Neuron (in vitro differentiated cells): ENCODE measurements at regions not wholly inside any gene's neighbourhood (a gene's known extent, or its start where the extent isn't known, plus 50 kb on each side); places are given as distances from the start of the nearest gene placed in this dataset.
"Not testable (repeated sequence)": the region's sequence is repeated elsewhere in the genome, so short reads cannot be mapped to it uniquely, and the experiment has no call there.

ENCODE experiments used
- H2AFZ ChIP-seq: one replicate; pipeline ENCODE4 v1.6.1; 2013; ENCODE audit warnings: low read depth, mild to moderate bottlenecking, inconsistent platforms, low read length, moderate library complexity
- H3K27me3 ChIP-seq: one replicate; pipeline ENCODE4 v1.6.1; 2013; ENCODE audit warnings: low read length; ENCODE audit not compliant: insufficient read depth
- H3K36me3 ChIP-seq: one replicate; pipeline ENCODE4 v1.6.1; 2013; ENCODE audit warnings: low read length; ENCODE audit not compliant: insufficient read depth
- H3K4me1 ChIP-seq: one replicate; pipeline ENCODE4 v1.6.1; 2013; ENCODE audit warnings: low read length; ENCODE audit not compliant: insufficient read depth
- H3K4me3 ChIP-seq: 2 replicates; pipeline ENCODE4 v1.5.1; 2013; ENCODE audit warnings: mild to moderate bottlenecking, low read length, moderate library complexity
- H3K9me3 ChIP-seq: one replicate; pipeline ENCODE4 v1.6.1; 2013; ENCODE audit warnings: low read length

- no peak overlapping the region for H3K4me3 ChIP-seq
- no peaks in the 10 kb centered on the region for H3K36me3 ChIP-seq
- no peak overlapping the region for H2AFZ ChIP-seq
- H3K9me3 ChIP-seq: no peaks in the 10 kb centered on the region
- H3K27me3 ChIP-seq: no peaks in the 10 kb centered on the region
- no peaks in the 10 kb centered on the region for H3K4me1 ChIP-seq
Measured at GRCh38 chr3:94616833-94617232, 554.0 kb downstream of the NSUN3 start.

DNA sequence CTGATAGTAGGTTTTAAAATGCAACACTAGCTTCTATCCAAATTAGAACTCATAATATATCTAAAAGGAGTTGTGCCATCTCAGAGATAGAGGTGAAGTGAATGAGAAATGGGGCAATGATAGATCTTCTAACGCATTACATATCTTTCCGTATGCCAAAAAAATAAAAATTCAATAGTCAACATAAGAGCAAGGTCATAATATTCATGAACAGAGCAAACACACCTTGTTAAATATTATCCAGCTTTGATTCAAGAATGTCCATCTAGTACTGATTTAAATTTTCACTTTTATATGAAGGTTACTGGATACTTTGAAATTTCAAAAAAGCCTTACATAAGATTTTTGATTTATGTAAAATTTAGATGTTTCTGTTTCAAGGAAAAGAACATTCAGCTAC, 554.5 kb downstream of the NSUN3 start:
- no peak overlapping the region for H3K4me3 ChIP-seq
- H3K36me3 ChIP-seq: no peaks in the 10 kb centered on the region
- H3K9me3 ChIP-seq: no peaks in the 10 kb centered on the region
- H3K27me3 ChIP-seq: no peaks in the 10 kb centered on the region
- H3K4me1 ChIP-seq: no peaks in the 10 kb centered on the region
- H2AFZ ChIP-seq: no peak overlapping the region

- H3K9me3 ChIP-seq: no peaks in the 10 kb centered on the region
- no peak overlapping the region for H2AFZ ChIP-seq
- no peak overlapping the region for H3K4me3 ChIP-seq
- H3K27me3 ChIP-seq: no peaks in the 10 kb centered on the region
- H3K4me1 ChIP-seq: no peaks in the 10 kb centered on the region
- H3K36me3 ChIP-seq: no peaks in the 10 kb centered on the region
Measured at GRCh38 chr3:94619643-94620042, 556.8 kb downstream of the NSUN3 start.

GRCh38 chr3:94626573-94626972, 563.7 kb downstream of the NSUN3 start:
- Histone ChIP-seq H3K27me3 (no peaks in the 10 kb centered on the region), H3K9me3 (no peaks in the 10 kb centered on the region), H3K4me1 (no peaks in the 10 kb centered on the region)

GRCh38 chr3:94627689-94628088, 564.8 kb downstream of the NSUN3 start:
- H3K4me3 ChIP-seq: no peak overlapping the region
- H3K9me3 ChIP-seq: no peaks in the 10 kb centered on the region
- no peaks in the 10 kb centered on the region for H3K27me3 ChIP-seq
- no peaks in the 10 kb centered on the region for H3K36me3 ChIP-seq
- no peaks in the 10 kb centered on the region for H3K4me1 ChIP-seq
- no peak overlapping the region for H2AFZ ChIP-seq

More at GRCh38 chr3:94626573-94626972, 563.7 kb downstream of the NSUN3 start:
- Histone ChIP-seq H2AFZ (no peak overlapping the region), H3K36me3 (no peaks in the 10 kb centered on the region), H3K4me3 (no peak overlapping the region)

DNA sequence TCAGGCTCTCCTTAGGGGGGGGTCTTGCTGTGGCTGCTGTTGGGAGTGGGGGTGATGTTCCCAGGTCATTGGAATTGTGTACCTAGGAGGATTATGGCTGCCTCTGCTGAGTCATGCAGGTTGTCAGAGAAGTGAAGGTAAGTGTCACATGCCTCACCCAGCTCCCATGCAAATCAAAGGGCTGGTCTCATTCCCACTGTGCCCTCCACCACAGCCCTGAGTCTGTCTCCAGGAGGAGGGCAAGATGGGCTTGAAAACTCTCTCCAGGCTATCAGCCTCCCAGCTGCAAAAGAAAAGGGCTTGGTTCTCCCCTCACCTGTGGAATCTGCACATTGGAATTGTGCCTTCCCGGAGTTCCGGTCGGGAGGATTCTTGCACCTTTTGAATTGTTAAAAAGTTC, 580.5 kb downstream of the NSUN3 start:
- Histone ChIP-seq H2AFZ (no peak overlapping the region), H3K36me3 (no peaks in the 10 kb centered on the region), H3K27me3 (no peaks in the 10 kb centered on the region), H3K9me3 (no peaks in the 10 kb centered on the region), H3K4me1 (no peaks in the 10 kb centered on the region), H3K4me3 (no peak overlapping the region)

GRCh38 chr3:94645790-94646189, 582.9 kb downstream of the NSUN3 start:
- Histone ChIP-seq H2AFZ (no peak overlapping the region), H3K9me3 (no peaks in the 10 kb centered on the region), H3K4me1 (no peaks in the 10 kb centered on the region), H3K4me3 (no peak overlapping the region), H3K36me3 (no peaks in the 10 kb centered on the region), H3K27me3 (no peaks in the 10 kb centered on the region)

DNA sequence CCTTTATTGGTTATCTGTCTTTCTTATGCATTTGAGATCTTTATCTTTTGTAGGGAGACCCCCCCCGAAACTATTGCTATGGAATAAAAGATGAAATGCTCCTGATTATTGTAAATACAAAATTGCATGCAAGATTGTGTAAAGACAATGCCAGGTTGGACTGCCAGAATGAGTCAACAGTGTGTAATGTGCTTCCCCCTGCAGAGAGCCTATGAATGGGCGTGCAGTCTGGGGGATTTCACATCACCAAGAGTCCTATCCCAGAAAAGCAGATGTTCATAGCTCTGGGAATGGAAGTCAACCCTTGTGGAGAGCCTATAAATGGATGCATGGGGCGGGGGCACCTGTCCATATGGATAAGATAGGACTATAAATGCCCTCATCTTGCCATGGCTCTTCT, 584.3 kb downstream of the NSUN3 start:
- no peaks in the 10 kb centered on the region for H3K4me1 ChIP-seq
- H3K27me3 ChIP-seq: no peaks in the 10 kb centered on the region
- H2AFZ ChIP-seq: no peak overlapping the region
- H3K4me3 ChIP-seq: no peak overlapping the region
- H3K9me3 ChIP-seq: no peaks in the 10 kb centered on the region
- no peaks in the 10 kb centered on the region for H3K36me3 ChIP-seq

DNA sequence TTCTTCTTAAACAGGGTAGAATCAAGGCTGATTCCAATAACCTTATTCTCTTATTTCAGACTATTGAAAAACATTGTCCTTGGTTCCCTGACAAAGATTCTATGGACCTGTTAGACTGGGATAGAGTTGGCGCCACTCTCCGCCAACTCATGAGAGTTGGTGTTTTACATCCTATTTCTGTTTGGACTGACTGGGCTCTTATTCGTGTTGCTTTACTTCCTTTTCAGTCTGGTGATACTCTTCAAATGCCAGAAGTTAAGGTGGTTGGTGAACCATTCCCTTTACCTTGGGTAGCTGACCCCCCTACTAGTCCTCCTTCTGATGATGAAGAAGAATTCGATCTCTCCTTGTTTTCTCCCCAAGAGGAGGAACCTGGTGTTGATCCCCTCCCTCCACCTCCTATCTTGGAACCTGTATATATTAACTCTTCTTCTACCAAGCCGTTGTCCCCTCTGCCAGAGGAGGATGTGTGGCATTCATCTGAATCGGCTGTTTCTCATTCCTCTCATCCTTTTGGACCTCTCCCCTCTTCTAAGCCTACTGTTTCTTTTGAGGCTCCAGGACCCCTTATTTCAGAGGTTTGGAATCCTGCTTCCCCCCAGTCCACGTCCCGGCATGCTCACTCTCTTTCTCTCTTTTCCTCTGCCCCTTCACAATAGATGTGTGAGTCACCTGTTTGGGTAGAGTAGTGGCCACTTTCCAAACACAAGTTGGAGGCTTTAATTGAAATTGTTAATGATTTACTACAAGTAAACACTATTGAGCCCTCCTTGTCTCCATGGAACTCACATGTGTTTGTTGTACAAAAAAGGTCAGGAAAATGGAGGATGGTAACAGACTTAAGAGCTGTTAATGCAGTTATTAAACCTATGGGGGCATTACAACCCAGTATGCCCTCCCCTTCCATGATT, 585.7 kb downstream of the NSUN3 start:
- not testable (repeated sequence) for H3K4me1 ChIP-seq, H3K27me3 ChIP-seq, H3K9me3 ChIP-seq, H3K4me3 ChIP-seq, H3K36me3 ChIP-seq, H2AFZ ChIP-seq

- Histone ChIP-seq H3K4me3 (no peak overlapping the region), H3K27me3 (no peaks in the 10 kb centered on the region), H2AFZ (no peak overlapping the region), H3K9me3 (no peaks in the 10 kb centered on the region), H3K36me3 (no peaks in the 10 kb centered on the region), H3K4me1 (no peaks in the 10 kb centered on the region)
Measured at GRCh38 chr3:94654096-94654495, 591.2 kb downstream of the NSUN3 start.

- no peak overlapping the region for H3K4me3 ChIP-seq
- no peaks in the 10 kb centered on the region for H3K36me3 ChIP-seq
- H3K9me3 ChIP-seq: no peaks in the 10 kb centered on the region
- H3K27me3 ChIP-seq: no peaks in the 10 kb centered on the region
- H2AFZ ChIP-seq: no peak overlapping the region
- no peaks in the 10 kb centered on the region for H3K4me1 ChIP-seq
Measured at GRCh38 chr3:94665922-94666321, 603.1 kb downstream of the NSUN3 start.

GRCh38 chr3:94671078-94671477, 608.2 kb downstream of the NSUN3 start:
- no peaks in the 10 kb centered on the region for H3K4me1 ChIP-seq
- H3K36me3 ChIP-seq: no peaks in the 10 kb centered on the region
- H2AFZ ChIP-seq: no peak overlapping the region
- H3K4me3 ChIP-seq: no peak overlapping the region
- no peaks in the 10 kb centered on the region for H3K9me3 ChIP-seq
- H3K27me3 ChIP-seq: no peaks in the 10 kb centered on the region

DNA sequence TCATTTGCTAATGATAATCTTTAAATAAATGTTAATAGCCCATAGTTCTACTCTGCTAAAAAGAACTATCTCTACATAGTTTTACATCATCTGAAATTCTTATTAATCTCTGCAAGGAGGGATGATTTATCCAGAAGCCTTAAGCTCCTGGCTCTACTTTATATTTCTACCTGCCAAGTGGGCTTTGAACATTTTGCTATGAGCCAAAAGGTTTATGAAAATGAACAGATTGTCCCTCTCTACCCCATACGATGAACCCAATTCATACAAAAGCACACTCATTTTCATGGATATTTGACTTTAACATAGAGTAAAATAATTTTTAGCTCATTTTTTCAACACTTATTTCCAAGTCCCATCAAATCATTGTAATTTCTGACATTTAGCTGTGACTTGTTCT, 611.0 kb downstream of the NSUN3 start:
- Histone ChIP-seq H3K4me1 (no peaks in the 10 kb centered on the region), H3K4me3 (no peak overlapping the region), H3K27me3 (no peaks in the 10 kb centered on the region), H2AFZ (no peak overlapping the region), H3K9me3 (no peaks in the 10 kb centered on the region), H3K36me3 (no peaks in the 10 kb centered on the region)

GRCh38 chr3:94686208-94686607, 623.3 kb downstream of the NSUN3 start:
- Histone ChIP-seq H3K36me3 (no peaks in the 10 kb centered on the region), H3K4me1 (no peaks in the 10 kb centered on the region), H3K4me3 (no peak overlapping the region), H3K27me3 (no peaks in the 10 kb centered on the region), H2AFZ (no peak overlapping the region), H3K9me3 (no peaks in the 10 kb centered on the region)
